ENCODE measurements at regions not wholly inside any gene's neighbourhood (a gene's known extent, or its start where the extent isn't known, plus 50 kb on each side); places are given as distances from the start of the nearest gene placed in this dataset.

DNA sequence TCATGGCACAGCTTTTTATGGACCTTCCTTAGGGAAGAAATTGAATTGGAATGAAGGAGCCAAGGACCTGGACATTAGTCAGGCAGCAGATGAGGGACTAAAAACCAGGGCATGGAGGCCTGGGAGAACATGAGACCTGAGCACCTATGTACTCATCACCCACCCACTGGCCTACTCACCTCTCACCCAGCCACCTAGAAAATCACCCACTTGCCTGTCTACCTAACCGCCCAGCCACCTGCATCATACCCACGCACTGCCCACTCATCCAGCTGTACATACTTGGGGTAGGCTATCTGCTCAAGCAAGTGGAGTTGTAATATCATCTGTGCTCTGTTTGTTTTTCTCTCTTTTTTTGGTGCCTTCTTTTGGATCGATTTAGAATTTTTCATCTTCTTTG is 65.3 kb upstream of the SLCO2A1 start:
- TF ChIP-seq TAF15 (IDR thresholded peaks at IDR 0.05; ENCODE audit: low read depth, low read length, poor library complexity, severe bottlenecking), result no peak
- TF ChIP-seq, protein P1, sequence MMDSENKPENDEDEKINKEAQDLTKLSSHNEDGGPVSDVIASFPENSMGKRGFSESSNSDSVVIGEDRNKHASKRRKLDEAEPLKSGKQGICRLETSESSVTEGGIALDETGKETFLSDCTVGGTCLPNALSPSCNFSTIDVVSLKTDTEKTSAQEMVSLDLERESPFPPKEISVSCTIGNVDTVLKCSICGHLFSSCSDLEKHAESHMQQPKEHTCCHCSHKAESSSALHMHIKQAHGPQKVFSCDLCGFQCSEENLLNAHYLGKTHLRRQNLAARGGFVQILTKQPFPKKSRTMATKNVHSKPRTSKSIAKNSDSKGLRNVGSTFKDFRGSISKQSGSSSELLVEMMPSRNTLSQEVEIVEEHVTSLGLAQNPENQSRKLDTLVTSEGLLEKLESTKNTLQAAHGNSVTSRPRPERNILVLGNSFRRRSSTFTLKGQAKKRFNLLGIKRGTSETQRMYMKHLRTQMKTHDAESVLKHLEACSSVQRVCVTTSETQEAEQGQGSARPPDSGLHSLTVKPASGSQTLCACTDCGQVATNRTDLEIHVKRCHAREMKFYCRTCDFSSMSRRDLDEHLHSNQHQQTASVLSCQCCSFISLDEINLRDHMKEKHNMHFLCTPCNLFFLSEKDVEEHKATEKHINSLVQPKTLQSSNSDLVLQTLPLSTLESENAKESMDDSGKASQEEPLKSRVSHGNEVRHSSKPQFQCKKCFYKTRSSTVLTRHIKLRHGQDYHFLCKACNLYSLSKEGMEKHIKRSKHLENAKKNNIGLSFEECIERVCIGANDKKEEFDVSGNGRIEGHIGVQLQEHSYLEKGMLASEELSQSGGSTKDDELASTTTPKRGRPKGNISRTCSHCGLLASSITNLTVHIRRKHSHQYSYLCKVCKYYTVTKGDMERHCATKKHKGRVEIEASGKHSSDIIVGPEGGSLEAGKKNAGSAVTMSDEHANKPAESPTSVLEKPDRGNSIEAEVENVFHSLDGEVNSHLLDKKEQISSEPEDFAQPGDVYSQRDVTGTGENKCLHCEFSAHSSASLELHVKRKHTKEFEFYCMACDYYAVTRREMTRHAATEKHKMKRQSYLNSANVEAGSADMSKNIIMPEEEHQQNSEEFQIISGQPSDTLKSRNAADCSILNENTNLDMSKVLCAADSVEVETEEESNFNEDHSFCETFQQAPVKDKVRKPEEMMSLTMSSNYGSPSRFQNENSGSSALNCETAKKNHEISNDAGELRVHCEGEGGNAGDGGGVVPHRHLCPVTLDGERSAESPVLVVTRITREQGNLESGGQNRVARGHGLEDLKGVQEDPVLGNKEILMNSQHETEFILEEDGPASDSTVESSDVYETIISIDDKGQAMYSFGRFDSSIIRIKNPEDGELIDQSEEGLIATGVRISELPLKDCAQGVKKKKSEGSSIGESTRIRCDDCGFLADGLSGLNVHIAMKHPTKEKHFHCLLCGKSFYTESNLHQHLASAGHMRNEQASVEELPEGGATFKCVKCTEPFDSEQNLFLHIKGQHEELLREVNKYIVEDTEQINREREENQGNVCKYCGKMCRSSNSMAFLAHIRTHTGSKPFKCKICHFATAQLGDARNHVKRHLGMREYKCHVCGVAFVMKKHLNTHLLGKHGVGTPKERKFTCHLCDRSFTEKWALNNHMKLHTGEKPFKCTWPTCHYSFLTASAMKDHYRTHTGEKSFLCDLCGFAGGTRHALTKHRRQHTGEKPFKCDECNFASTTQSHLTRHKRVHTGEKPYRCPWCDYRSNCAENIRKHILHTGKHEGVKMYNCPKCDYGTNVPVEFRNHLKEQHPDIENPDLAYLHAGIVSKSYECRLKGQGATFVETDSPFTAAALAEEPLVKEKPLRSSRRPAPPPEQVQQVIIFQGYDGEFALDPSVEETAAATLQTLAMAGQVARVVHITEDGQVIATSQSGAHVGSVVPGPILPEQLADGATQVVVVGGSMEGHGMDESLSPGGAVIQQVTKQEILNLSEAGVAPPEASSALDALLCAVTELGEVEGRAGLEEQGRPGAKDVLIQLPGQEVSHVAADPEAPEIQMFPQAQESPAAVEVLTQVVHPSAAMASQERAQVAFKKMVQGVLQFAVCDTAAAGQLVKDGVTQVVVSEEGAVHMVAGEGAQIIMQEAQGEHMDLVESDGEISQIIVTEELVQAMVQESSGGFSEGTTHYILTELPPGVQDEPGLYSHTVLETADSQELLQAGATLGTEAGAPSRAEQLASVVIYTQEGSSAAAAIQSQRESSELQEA (CRISPR knock-in tag; IDR thresholded peaks at IDR 0.05; ENCODE audit: not compliant biosample characterization), result no peak
- no peak for TF ChIP-seq EZH2 (conservative IDR thresholded peaks at IDR 0.05; ENCODE audit: low read depth, low read length)
- no peak for TF ChIP-seq ETV6 (CRISPR knock-in tag; conservative IDR thresholded peaks at IDR 0.05)
- no peak for TF ChIP-seq BRCA1 (CRISPR knock-in tag; IDR thresholded peaks at IDR 0.05)
- no peak for TF ChIP-seq ZNF747 (CRISPR knock-in tag; IDR thresholded peaks at IDR 0.05; ENCODE audit: borderline replicate concordance)
- TF ChIP-seq, protein P2, sequence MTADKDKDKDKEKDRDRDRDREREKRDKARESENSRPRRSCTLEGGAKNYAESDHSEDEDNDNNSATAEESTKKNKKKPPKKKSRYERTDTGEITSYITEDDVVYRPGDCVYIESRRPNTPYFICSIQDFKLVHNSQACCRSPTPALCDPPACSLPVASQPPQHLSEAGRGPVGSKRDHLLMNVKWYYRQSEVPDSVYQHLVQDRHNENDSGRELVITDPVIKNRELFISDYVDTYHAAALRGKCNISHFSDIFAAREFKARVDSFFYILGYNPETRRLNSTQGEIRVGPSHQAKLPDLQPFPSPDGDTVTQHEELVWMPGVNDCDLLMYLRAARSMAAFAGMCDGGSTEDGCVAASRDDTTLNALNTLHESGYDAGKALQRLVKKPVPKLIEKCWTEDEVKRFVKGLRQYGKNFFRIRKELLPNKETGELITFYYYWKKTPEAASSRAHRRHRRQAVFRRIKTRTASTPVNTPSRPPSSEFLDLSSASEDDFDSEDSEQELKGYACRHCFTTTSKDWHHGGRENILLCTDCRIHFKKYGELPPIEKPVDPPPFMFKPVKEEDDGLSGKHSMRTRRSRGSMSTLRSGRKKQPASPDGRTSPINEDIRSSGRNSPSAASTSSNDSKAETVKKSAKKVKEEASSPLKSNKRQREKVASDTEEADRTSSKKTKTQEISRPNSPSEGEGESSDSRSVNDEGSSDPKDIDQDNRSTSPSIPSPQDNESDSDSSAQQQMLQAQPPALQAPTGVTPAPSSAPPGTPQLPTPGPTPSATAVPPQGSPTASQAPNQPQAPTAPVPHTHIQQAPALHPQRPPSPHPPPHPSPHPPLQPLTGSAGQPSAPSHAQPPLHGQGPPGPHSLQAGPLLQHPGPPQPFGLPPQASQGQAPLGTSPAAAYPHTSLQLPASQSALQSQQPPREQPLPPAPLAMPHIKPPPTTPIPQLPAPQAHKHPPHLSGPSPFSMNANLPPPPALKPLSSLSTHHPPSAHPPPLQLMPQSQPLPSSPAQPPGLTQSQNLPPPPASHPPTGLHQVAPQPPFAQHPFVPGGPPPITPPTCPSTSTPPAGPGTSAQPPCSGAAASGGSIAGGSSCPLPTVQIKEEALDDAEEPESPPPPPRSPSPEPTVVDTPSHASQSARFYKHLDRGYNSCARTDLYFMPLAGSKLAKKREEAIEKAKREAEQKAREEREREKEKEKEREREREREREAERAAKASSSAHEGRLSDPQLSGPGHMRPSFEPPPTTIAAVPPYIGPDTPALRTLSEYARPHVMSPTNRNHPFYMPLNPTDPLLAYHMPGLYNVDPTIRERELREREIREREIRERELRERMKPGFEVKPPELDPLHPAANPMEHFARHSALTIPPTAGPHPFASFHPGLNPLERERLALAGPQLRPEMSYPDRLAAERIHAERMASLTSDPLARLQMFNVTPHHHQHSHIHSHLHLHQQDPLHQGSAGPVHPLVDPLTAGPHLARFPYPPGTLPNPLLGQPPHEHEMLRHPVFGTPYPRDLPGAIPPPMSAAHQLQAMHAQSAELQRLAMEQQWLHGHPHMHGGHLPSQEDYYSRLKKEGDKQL (CRISPR knock-in tag; IDR thresholded peaks at IDR 0.05; ENCODE audit: low read depth), result no peak
- TF ChIP-seq, protein P3, sequence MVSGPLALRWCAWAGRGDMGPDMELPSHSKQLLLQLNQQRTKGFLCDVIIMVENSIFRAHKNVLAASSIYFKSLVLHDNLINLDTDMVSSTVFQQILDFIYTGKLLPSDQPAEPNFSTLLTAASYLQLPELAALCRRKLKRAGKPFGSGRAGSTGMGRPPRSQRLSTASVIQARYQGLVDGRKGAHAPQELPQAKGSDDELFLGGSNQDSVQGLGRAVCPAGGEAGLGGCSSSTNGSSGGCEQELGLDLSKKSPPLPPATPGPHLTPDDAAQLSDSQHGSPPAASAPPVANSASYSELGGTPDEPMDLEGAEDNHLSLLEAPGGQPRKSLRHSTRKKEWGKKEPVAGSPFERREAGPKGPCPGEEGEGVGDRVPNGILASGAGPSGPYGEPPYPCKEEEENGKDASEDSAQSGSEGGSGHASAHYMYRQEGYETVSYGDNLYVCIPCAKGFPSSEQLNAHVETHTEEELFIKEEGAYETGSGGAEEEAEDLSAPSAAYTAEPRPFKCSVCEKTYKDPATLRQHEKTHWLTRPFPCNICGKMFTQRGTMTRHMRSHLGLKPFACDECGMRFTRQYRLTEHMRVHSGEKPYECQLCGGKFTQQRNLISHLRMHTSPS (CRISPR knock-in tag; IDR thresholded peaks at IDR 0.05; ENCODE audit: low read depth), result no peak
- TF ChIP-seq TOE1 (CRISPR knock-in tag; IDR thresholded peaks at IDR 0.05), result no peak
- TF ChIP-seq, protein P4, sequence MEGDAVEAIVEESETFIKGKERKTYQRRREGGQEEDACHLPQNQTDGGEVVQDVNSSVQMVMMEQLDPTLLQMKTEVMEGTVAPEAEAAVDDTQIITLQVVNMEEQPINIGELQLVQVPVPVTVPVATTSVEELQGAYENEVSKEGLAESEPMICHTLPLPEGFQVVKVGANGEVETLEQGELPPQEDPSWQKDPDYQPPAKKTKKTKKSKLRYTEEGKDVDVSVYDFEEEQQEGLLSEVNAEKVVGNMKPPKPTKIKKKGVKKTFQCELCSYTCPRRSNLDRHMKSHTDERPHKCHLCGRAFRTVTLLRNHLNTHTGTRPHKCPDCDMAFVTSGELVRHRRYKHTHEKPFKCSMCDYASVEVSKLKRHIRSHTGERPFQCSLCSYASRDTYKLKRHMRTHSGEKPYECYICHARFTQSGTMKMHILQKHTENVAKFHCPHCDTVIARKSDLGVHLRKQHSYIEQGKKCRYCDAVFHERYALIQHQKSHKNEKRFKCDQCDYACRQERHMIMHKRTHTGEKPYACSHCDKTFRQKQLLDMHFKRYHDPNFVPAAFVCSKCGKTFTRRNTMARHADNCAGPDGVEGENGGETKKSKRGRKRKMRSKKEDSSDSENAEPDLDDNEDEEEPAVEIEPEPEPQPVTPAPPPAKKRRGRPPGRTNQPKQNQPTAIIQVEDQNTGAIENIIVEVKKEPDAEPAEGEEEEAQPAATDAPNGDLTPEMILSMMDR (CRISPR knock-in tag; IDR thresholded peaks at IDR 0.05), result no peak
